GM11168 (cell line): ENCODE measurements at regions not wholly inside any gene's neighbourhood (a gene's known extent, or its start where the extent isn't known, plus 50 kb on each side); places are given as distances from the start of the nearest gene placed in this dataset.

Experiments used
- in situ Hi-C: fragments of 300-500 bp; cut with MboI; formaldehyde crosslinking; loops from one replicate; pipeline ENCODE4 v1.12.0; 2022; ENCODE audit warnings: low sequenced_read_pairs; ENCODE audit not compliant: unreplicated experiment

GRCh38 chr1:164958982-164959768 lies 397.3 kb downstream of the LMX1A start:
- in situ Hi-C loops: no loop called here

DNA sequence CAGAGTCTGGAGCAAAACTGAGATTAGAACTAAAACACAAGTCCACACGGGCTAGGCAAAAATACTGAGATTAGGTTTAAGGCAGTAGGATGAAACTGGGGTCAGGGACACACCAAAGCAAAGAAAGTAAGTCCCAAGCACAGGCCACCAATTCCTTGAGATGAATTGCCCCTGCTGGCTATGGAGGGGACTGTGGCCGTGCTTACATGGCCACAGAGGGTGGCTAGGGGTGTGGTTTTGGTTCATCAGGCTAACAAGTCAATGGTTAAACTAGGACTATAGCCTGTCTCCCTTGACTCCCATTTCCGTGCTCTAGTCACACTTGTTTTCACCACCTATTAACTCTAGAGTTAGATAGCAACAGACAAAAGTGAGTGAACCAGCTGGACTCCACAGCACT lies 394.8 kb downstream of the PBX1 start:
- in situ Hi-C loops: no loop called here

GRCh38 chr1:164953098-164953497 lies 394.1 kb downstream of the PBX1 start:
- in situ Hi-C loops: no loop called here

- in situ Hi-C loops: no loop called here
Observed at GRCh38 chr1:164951508-164951907, 392.5 kb downstream of the PBX1 start.

DNA sequence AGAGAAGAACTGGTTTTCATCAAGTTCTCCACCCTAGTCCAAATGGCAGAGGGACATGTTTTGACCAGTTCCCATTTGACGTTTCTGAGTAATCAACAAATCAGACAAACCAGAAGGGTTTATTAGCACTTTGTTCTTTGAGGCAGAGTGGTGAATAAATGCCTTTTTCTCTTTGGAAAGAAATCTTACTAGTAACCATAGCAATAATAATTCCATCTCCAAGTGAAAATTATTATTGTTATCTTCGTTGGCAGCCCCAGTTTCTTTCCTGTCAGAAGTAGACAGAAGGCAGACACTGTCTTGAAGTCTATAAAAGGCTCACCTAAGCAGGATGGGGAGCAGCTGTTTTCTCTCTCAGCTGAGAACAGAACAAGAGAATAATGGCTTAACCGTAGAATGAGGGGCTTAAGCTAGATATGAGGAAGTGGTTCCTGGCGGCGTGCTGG lies 391.6 kb downstream of the PBX1 start:
- in situ Hi-C loops: no loop called here

DNA sequence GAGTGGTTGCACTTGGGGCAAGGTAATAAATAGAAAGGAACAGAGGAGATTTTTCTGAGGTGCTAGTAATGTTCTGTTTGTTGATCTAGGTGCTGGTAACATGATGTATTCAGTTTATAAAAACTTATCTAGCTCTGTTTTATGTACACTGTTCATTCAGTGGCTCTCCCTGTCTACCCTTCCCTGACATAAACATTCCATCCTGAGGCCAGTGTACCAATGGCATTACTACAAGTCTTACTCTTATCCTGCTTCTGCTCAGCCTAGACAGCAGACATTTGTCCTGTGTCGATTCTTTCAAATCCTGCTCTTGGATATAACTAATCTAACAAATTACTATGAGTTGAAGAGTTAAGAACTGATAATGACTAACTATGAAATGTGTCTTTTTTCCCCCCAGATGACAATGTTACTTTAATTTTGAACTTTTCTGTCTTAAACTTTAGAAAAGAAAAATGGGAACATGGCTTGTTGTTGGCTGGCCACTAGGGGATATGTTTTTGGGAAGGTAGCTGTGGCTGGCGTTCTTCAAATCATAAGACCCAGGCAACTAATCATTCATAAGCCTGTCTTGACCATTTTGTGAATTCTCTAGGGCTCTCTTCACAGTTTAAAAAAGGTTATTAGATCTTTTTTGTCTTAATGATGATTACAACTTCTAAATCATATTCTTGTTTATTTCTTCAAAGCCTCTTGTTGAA lies 390.9 kb downstream of the PBX1 start:
- in situ Hi-C loops: no loop called here

DNA sequence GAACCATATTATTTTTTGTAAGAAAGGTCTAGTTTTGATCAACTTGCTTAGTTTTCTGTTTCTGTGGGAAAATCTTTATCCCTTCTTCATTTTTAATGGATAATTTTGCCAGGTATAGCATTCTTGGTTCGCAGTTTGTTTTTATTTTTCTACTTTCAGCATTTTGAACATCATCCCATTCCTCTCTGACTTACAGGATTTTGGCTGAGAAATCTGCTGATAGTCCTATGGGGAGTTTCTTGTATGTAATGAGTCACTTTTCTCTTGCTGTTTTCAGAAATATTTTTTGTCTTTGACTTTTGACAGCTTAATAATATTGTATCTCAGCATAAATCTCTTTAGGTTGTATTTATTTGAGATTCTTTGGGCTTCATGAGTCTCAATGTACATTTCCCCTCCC lies 389.1 kb downstream of the PBX1 start:
- in situ Hi-C loops: no loop called here

DNA sequence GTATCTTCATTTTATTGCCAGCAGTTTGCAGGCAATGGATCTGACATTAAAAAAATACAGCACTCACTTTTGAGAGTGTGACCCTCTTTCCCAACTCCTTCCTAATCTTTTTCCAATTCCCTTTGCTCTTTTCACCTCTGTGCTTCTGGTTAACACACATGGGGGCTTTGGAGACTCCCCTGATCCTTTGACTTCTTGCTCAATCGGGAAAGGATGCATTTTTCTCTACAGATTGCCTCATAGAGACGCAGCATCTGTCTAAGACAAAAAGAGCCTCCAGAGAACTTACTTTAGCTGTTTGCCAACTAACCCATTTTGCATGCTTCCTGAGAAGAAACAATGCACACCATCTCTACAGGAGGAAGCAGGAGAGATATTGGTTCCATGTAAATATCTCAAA lies 378.3 kb downstream of the PBX1 start:
- in situ Hi-C loops: no loop called here

DNA sequence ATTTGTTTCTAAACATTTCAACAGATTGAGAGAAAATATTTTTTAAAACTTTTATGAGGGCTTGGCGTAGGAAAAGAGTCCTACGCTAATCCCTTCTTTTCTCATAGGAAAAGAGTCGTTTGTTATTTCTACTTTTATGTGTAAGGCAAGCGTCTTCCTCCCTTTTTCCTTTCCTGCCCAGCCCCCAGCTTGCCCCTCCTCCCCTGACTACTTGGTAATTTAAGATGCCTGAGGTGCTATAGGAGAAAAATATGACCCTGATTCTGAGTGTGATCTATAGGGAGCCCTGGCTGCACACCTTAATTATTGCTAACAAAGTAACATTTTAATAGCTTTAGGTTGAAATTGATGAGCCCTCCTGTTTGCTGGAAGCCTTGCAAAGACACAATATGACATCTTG lies 373.6 kb downstream of the PBX1 start:
- in situ Hi-C loops: no loop called here

DNA sequence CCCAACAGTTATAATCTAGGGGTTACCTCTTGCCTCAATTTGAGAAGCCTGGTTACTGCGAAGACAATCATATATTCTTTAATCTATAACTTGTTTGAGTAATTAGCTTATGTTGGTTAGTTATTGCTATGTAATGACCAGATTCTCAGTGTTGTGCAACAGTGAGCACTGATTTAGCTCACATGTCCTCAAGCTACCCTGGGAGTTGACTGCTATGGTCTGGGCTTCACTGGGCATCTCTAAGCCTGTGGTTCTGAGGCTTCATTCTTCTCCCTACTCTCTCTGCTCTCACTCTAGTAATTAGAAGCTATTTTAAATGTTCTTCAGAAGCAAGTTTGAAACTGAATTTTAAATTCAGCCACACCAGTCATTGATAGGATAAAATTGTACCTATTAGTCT lies 371.8 kb downstream of the PBX1 start:
- in situ Hi-C loops: no loop called here

DNA sequence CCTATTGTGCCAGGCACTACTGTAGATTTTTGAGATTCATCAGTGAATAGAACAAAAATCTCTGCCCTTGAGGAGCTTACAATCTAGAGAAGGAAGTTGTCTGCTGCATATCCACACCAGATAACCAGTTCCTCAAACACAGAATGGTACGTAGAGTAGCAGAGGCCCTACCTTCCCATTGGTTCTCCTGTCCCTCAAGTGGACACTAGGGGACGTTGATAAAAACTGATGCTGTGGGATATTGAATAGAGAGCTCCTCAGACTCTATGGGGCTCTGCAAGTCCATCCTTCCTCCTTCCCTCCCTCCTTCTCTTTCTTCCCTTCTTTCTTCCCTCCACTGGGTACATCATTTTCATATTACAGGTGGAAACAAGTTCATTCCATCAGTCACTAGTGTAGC lies 371.3 kb downstream of the PBX1 start:
- in situ Hi-C loops: no loop called here

- in situ Hi-C loops: no loop called here
Observed at GRCh38 chr1:164928232-164928812, 369.3 kb downstream of the PBX1 start.

DNA sequence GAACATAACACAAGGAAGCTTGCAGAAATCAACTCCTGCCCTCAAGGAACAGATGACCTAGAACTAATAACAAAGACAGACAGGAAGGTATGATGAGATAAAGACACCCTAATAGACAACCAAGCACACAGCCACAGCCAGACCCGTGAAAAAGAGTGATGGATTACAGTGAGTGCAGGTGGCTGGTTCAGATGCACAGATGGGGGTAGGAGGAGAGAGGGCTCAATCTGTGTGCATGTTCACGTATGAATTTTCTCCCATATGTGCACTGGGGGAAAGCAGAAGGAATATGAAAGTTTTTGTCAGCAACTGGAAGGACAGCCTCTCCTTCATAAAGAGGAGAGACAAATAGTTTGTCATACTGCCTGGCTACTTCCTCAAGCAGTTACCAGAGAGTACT lies 367.1 kb downstream of the PBX1 start:
- in situ Hi-C loops: no loop called here

GRCh38 chr1:164922585-164922984 lies 363.6 kb downstream of the PBX1 start:
- in situ Hi-C loops: no loop called here

- in situ Hi-C loops: no loop called here
Observed at GRCh38 chr1:164921493-164921892, 362.5 kb downstream of the PBX1 start.

DNA sequence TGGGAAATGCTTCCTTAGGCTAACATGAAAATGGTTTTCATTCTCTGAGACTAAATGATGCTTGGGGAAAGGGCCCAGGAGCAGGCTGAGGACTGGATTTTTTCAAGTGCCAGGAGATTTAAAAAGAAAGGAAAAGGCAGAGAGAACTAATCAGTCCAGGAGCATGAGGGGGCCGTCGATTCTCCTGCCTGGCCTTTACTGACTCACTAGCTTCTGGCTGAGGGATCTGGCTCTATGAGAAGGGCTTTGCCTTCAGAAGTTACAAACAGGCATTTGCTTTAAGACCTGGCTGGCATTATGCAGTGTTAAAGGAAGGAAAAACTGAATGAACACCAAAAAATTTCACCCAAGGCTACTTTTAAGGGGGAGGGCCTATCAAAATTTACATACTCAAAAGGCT lies 359.2 kb downstream of the PBX1 start:
- in situ Hi-C loops: no loop called here

DNA sequence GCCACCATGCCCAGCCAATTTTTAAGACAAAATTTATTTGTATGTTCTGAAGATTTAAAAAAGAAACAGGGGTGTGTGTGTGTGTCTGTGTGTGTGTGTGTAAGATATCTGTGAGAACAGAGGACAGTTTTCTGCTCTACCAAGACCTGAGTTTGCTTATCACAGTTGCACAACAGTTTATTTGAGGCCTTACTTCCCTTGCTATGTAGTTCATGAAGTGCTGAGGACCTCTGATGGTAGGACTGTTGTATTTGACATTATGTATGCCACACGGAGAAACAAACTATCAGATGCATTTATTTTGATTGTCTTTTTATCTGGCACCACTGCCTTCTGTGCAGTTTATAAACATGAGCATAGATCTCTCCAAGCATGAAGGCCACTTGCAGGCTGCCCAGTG lies 355.2 kb downstream of the PBX1 start:
- in situ Hi-C loops: no loop called here

DNA sequence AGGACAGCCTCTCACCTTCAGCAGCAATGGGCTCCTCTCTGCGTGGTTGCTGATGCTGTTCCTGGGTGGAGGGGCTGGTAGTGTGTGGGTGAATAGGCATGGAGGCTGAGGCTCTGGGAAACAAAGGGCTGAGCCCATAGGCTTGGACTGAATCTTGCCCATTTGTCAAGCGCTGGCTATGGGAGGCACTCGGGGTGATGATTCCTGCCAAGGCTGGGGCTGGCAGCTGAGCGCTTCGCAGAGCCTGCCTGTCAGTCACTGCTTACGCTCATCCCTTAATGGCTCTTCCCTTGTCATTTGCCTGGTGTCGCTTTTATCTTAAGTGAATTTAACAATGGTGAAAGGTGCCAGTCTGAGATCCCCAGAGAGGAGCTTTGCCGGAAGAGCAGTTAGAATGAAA lies 353.3 kb downstream of the PBX1 start:
- in situ Hi-C loops: no loop called here

GRCh38 chr1:164910671-164911070 lies 351.7 kb downstream of the PBX1 start:
- in situ Hi-C loops: no loop called here

GRCh38 chr1:164907666-164908065 lies 348.7 kb downstream of the PBX1 start:
- in situ Hi-C loops: no loop called here

- in situ Hi-C loops: no loop called here
Observed at GRCh38 chr1:164905869-164906268, 346.9 kb downstream of the PBX1 start.
